K562 (cell line): ENCODE measurements at regions not wholly inside any gene's neighbourhood (a gene's known extent, or its start where the extent isn't known, plus 50 kb on each side); places are given as distances from the start of the nearest gene placed in this dataset.

ENCODE experiments used
- BRCA1 ChIP-seq, 2 experiments: fragments of 450-650 bp in 1 of 2; sonication (generic) in 1 of 2; formaldehyde crosslinking in 1 of 2; IDR thresholded peaks; 2 replicates each; pipeline versions ENCODE4 v1.5.0 to v1.6.1; 2017 to 2020; ENCODE audit warnings: mild to moderate bottlenecking in 1 of 2, missing genetic modification reagents in 1 of 2
- MAX ChIP-seq: sonication (generic); formaldehyde crosslinking; IDR thresholded peaks from 2 replicates; pipeline ENCODE4 v1.9.0; 2022; ENCODE audit warnings: mild to moderate bottlenecking, missing genetic modification reagents
- PREB ChIP-seq: sonication (generic); formaldehyde crosslinking; IDR thresholded peaks from 2 replicates; pipeline ENCODE4 v1.8.1; 2023; ENCODE audit warnings: mild to moderate bottlenecking, missing genetic modification reagents
- ZSCAN32 ChIP-seq: fragments of 450-650 bp; formaldehyde crosslinking; IDR thresholded peaks from 2 replicates; pipeline ENCODE4 v1.4.0; 2020; ENCODE audit warnings: mild to moderate bottlenecking, moderate library complexity
- TF ChIP-seq, protein P1 (sequence below): fragments of 250-450 bp; sonication (Bioruptor Pico); IDR thresholded peaks from 2 replicates; pipeline ENCODE4 v1.5.0; 2022; ENCODE audit warnings: mild to moderate bottlenecking
- TF ChIP-seq, protein P2 (sequence below): fragments of 250-450 bp; sonication (Bioruptor Pico); IDR thresholded peaks from 2 replicates; pipeline ENCODE4 v1.4.0; 2020; ENCODE audit warnings: mild to moderate bottlenecking, moderate library complexity, borderline replicate concordance

- TF ChIP-seq, protein P1, sequence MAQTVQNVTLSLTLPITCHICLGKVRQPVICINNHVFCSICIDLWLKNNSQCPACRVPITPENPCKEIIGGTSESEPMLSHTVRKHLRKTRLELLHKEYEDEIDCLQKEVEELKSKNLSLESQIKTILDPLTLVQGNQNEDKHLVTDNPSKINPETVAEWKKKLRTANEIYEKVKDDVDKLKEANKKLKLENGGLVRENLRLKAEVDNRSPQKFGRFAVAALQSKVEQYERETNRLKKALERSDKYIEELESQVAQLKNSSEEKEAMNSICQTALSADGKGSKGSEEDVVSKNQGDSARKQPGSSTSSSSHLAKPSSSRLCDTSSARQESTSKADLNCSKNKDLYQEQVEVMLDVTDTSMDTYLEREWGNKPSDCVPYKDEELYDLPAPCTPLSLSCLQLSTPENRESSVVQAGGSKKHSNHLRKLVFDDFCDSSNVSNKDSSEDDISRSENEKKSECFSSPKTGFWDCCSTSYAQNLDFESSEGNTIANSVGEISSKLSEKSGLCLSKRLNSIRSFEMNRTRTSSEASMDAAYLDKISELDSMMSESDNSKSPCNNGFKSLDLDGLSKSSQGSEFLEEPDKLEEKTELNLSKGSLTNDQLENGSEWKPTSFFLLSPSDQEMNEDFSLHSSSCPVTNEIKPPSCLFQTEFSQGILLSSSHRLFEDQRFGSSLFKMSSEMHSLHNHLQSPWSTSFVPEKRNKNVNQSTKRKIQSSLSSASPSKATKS (CRISPR knock-in tag) = no peak
- no peak for TF ChIP-seq BRCA1 (IDR thresholded peaks at IDR 0.05)
- TF ChIP-seq BRCA1 (CRISPR knock-in tag; IDR thresholded peaks at IDR 0.05) = no peak
- TF ChIP-seq MAX = no peak
- TF ChIP-seq, protein P2, sequence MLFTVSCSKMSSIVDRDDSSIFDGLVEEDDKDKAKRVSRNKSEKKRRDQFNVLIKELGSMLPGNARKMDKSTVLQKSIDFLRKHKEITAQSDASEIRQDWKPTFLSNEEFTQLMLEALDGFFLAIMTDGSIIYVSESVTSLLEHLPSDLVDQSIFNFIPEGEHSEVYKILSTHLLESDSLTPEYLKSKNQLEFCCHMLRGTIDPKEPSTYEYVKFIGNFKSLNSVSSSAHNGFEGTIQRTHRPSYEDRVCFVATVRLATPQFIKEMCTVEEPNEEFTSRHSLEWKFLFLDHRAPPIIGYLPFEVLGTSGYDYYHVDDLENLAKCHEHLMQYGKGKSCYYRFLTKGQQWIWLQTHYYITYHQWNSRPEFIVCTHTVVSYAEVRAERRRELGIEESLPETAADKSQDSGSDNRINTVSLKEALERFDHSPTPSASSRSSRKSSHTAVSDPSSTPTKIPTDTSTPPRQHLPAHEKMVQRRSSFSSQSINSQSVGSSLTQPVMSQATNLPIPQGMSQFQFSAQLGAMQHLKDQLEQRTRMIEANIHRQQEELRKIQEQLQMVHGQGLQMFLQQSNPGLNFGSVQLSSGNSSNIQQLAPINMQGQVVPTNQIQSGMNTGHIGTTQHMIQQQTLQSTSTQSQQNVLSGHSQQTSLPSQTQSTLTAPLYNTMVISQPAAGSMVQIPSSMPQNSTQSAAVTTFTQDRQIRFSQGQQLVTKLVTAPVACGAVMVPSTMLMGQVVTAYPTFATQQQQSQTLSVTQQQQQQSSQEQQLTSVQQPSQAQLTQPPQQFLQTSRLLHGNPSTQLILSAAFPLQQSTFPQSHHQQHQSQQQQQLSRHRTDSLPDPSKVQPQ (CRISPR knock-in tag) = no peak
- TF ChIP-seq PREB (CRISPR knock-in tag) = no peak
- TF ChIP-seq ZSCAN32 = no peak
- TF ChIP-seq, all 486 proteins: peak for 0
These were observed 208.3 kb upstream of the LEF1 start (continued) for GRCh38 chr4:108377021-108377420.
